Keratinocyte (primary cell): ENCODE measurements at regions not wholly inside any gene's neighbourhood (a gene's known extent, or its start where the extent isn't known, plus 50 kb on each side); places are given as distances from the start of the nearest gene placed in this dataset.

Source experiments
- DNase-seq: peaks from one replicate; pipeline ENCODE4 v3.0.0-alpha.2; 2011; ENCODE audit warnings: low read depth, missing footprints, low spot score
- FAIRE-seq: peaks from 2 replicates; lab custom pipeline; 2011; peaks lifted over from hg19 to GRCh38; lab: Jason Lieb, UNC
- H2AFZ ChIP-seq: 2 replicates; pipeline ENCODE4 v1.6.0; 2012; ENCODE audit warnings: low read length, control low read depth, inconsistent platforms; ENCODE audit not compliant: control insufficient read depth
- H3K27ac ChIP-seq: 2 replicates; pipeline ENCODE4 v1.5.1; 2011; ENCODE audit warnings: low read length; ENCODE audit not compliant: control insufficient read depth, insufficient read depth
- H3K27me3 ChIP-seq: 3 replicates; pipeline ENCODE4 v1.6.0; 2011; ENCODE audit warnings: low read length; ENCODE audit not compliant: control insufficient read depth, insufficient read depth; ENCODE audit errors: extremely low read depth
- H3K36me3 ChIP-seq, 2 experiments: 2 replicates in 1 of 2; 3 replicates in 1 of 2; pipeline ENCODE4 v1.5.1; 2011; ENCODE audit warnings: low read length in 2 of 2, mild to moderate bottlenecking in 1 of 2; ENCODE audit not compliant: control insufficient read depth in 2 of 2, insufficient read depth in 2 of 2; ENCODE audit errors: extremely low read depth in 1 of 2
- H3K4me1 ChIP-seq: 3 replicates; pipeline ENCODE4 v1.5.1; 2011; ENCODE audit warnings: low read length; ENCODE audit not compliant: control insufficient read depth, insufficient read depth; ENCODE audit errors: extremely low read depth
- H3K4me2 ChIP-seq: 3 replicates; pipeline ENCODE4 v1.6.0; 2011; ENCODE audit warnings: low read depth, low read length; ENCODE audit not compliant: control insufficient read depth, insufficient read depth; ENCODE audit errors: extremely low read depth
- H3K4me3 ChIP-seq, 3 experiments: fragments of 200-600 bp in 1 of 3; sonication (generic) in 1 of 3; 2 replicates in 2 of 3; 3 replicates in 1 of 3; pipeline ENCODE4 v1.5.1; 2011 to 2016; ENCODE audit warnings: low read length in 3 of 3, mild to moderate bottlenecking in 3 of 3, control low read depth in 2 of 3, inconsistent platforms in 1 of 3, low read depth in 1 of 3, mixed read lengths in 1 of 3, mixed run types in 1 of 3, moderate library complexity in 1 of 3; ENCODE audit not compliant: control insufficient read depth in 2 of 3, insufficient read depth in 2 of 3; ENCODE audit errors: extremely low read depth in 1 of 3
- H3K79me2 ChIP-seq: 2 replicates; pipeline ENCODE4 v1.6.0; 2012; ENCODE audit warnings: low read length; ENCODE audit not compliant: control insufficient read depth, insufficient read depth
- H3K9ac ChIP-seq: 3 replicates; pipeline ENCODE4 v1.6.0; 2011; ENCODE audit warnings: low read length; ENCODE audit not compliant: control insufficient read depth, insufficient read depth; ENCODE audit errors: extremely low read depth
- H3K9me1 ChIP-seq: 3 replicates; pipeline ENCODE4 v1.6.0; 2011; ENCODE audit warnings: low read length; ENCODE audit not compliant: control insufficient read depth, insufficient read depth; ENCODE audit errors: extremely low read depth
- H3K9me3 ChIP-seq: 2 replicates; pipeline ENCODE4 v1.5.1; 2012; ENCODE audit warnings: low read depth, low read length; ENCODE audit not compliant: control insufficient read depth
- H4K20me1 ChIP-seq: 3 replicates; pipeline ENCODE4 v1.6.0; 2011; ENCODE audit warnings: low read length; ENCODE audit not compliant: control insufficient read depth, insufficient read depth; ENCODE audit errors: extremely low read depth
- CTCF ChIP-seq, 3 experiments: IDR thresholded peaks in 1 of 3; conservative IDR thresholded peaks in 1 of 3; optimal IDR thresholded peaks in 1 of 3; 2 replicates in 2 of 3; 3 replicates in 1 of 3; pipeline versions ENCODE3 to v1.5.1; 2011; ENCODE audit warnings: low read length in 3 of 3, mild to moderate bottlenecking in 3 of 3, moderate library complexity in 2 of 3, control low read depth in 1 of 3, inconsistent platforms in 1 of 3; ENCODE audit not compliant: insufficient read depth in 2 of 3; ENCODE audit errors: extremely low read depth in 1 of 3
- EZH2 ChIP-seq: IDR thresholded peaks from one replicate; pipeline ENCODE4 v1.6.1; 2012; ENCODE audit warnings: inconsistent platforms, mild to moderate bottlenecking, low read length, moderate library complexity
- dilution Hi-C: fragments of 300-500 bp; cut with MboI; formaldehyde crosslinking; loops from one replicate; pipeline ENCODE4 v1.7.0; 2020; ENCODE audit warnings: low sequenced_read_pairs; ENCODE audit not compliant: extremely low pct_ligation_motif_present

GRCh38 chr3:178457511-178457910 is 78.7 kb upstream of the KCNMB2 start:
- Histone ChIP-seq H3K9me1 (no peaks in the 10 kb centered on the region), H2AFZ (no peak overlapping the region), H3K4me1 (peaks cover 10% of the 10 kb centered on the region), H3K4me3 (no peak overlapping the region), H3K27ac (no peak overlapping the region), H3K27me3 (no peaks in the 10 kb centered on the region), H4K20me1 (no peaks in the 10 kb centered on the region), H3K9me3 (no peaks in the 10 kb centered on the region), H3K4me2 (no peak overlapping the region), H3K79me2 (no peaks in the 10 kb centered on the region), H3K36me3 (no peaks in the 10 kb centered on the region), H3K9ac (no peak overlapping the region)
- dilution Hi-C loops: no loop called here
- TF ChIP-seq EZH2: no peak
- no peak for TF ChIP-seq CTCF (optimal IDR thresholded peaks at IDR 0.05 in 1 of 3, IDR thresholded peaks at IDR 0.05 in 1 of 3, conservative IDR thresholded peaks at IDR 0.05 in 1 of 3; ENCODE audit: extremely low read depth in 1 of 3, insufficient read depth in 2 of 3, low read length in 3 of 3)
- FAIRE-seq (no peak), DNase-seq (no peak)

GRCh38 chr3:178458313-178459037 is 77.8 kb upstream of the KCNMB2 start:
- Histone ChIP-seq H3K9me3 (no peaks in the 10 kb centered on the region), H3K4me3 (no peak overlapping the region), H3K4me1 (peaks cover 10% of the 10 kb centered on the region), H3K4me2 (no peak overlapping the region), H4K20me1 (no peaks in the 10 kb centered on the region), H3K9ac (no peak overlapping the region), H3K36me3 (no peaks in the 10 kb centered on the region), H2AFZ (no peak overlapping the region), H3K27me3 (no peaks in the 10 kb centered on the region), H3K27ac (no peak overlapping the region), H3K9me1 (no peaks in the 10 kb centered on the region), H3K79me2 (no peaks in the 10 kb centered on the region)
- no peak for TF ChIP-seq CTCF (optimal IDR thresholded peaks at IDR 0.05 in 1 of 3, IDR thresholded peaks at IDR 0.05 in 1 of 3, conservative IDR thresholded peaks at IDR 0.05 in 1 of 3; ENCODE audit: extremely low read depth in 1 of 3, insufficient read depth in 2 of 3, low read length in 3 of 3)
- no peak for TF ChIP-seq EZH2
- DNase-seq (no peak), FAIRE-seq (no peak)
- dilution Hi-C loops: no loop called here
